Progenitor cell of endocrine pancreas (in vitro differentiated cells): ENCODE measurements at regions not wholly inside any gene's neighbourhood (a gene's known extent, or its start where the extent isn't known, plus 50 kb on each side); places are given as distances from the start of the nearest gene placed in this dataset.

Experiments
- DNase-seq: peaks from one replicate; pipeline ENCODE4 v3.0.0; 2021; ENCODE audit warnings: low spot score; ENCODE audit not compliant: unreplicated experiment
- H3K27ac Mint-ChIP-seq: 2 replicates; pipeline ENCODE4 v1.8.0; 2021; ENCODE audit warnings: mild to moderate bottlenecking, moderate library complexity, mixed read lengths
- H3K27me3 Mint-ChIP-seq: 2 replicates; pipeline ENCODE4 v1.8.0; 2021; ENCODE audit warnings: mixed read lengths
- H3K36me3 Mint-ChIP-seq: 2 replicates; pipeline ENCODE4 v1.8.0; 2022; ENCODE audit warnings: mixed read lengths; ENCODE audit not compliant: insufficient read depth
- H3K4me1 Mint-ChIP-seq: 2 replicates; pipeline ENCODE4 v1.8.0; 2021; ENCODE audit warnings: low read depth, mixed read lengths
- H3K4me3 Mint-ChIP-seq: 2 replicates; pipeline ENCODE4 v1.8.0; 2021; ENCODE audit warnings: low read depth, mild to moderate bottlenecking, moderate library complexity, mixed read lengths
- H3K9me3 Mint-ChIP-seq: 2 replicates; pipeline ENCODE4 v1.8.0; 2021; ENCODE audit warnings: low read depth, mixed read lengths
- TF ChIP-seq, protein P1 (sequence below): fragments of 200-600 bp; sonication (generic); IDR thresholded peaks from one replicate; pipeline ENCODE4 v1.5.0; 2021; ENCODE audit warnings: antibody characterized with exemption, mild to moderate bottlenecking; ENCODE audit not compliant: unreplicated experiment

GRCh38 chrX:7270933-7271332 lies 123.0 kb upstream of the PUDP start:
- no peak overlapping the region for H3K27ac Mint-ChIP-seq
- TF ChIP-seq, protein P1, sequence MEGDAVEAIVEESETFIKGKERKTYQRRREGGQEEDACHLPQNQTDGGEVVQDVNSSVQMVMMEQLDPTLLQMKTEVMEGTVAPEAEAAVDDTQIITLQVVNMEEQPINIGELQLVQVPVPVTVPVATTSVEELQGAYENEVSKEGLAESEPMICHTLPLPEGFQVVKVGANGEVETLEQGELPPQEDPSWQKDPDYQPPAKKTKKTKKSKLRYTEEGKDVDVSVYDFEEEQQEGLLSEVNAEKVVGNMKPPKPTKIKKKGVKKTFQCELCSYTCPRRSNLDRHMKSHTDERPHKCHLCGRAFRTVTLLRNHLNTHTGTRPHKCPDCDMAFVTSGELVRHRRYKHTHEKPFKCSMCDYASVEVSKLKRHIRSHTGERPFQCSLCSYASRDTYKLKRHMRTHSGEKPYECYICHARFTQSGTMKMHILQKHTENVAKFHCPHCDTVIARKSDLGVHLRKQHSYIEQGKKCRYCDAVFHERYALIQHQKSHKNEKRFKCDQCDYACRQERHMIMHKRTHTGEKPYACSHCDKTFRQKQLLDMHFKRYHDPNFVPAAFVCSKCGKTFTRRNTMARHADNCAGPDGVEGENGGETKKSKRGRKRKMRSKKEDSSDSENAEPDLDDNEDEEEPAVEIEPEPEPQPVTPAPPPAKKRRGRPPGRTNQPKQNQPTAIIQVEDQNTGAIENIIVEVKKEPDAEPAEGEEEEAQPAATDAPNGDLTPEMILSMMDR, result no peak
- H3K4me3 Mint-ChIP-seq, result no peak overlapping the region

DNA sequence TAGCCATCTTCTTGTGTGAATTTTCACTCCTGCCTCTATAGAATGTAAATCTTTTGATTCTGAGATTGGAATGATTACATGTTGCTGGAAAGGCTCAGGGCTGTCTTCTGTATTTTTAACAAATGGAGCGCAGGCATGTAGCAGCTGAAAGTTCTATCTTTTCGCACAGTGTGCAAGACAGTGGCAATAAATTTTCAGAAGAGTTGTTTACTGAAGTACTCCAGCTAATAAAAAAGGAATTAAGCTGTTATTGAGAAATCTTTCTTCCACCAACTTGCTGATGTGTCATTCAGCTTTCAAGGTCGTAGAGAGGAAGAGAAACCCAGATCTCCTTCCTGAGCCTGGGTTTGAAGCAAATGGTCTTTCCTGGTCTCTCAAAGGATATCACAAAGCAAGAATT lies 122.0 kb upstream of the PUDP start:
- H3K9me3 Mint-ChIP-seq, result no peaks in the 10 kb centered on the region
- H3K36me3 Mint-ChIP-seq, result no peaks in the 10 kb centered on the region
- peaks cover 5% of the 10 kb centered on the region for H3K4me1 Mint-ChIP-seq
- H3K27ac Mint-ChIP-seq, result no peak overlapping the region
- TF ChIP-seq, protein P1, result no peak
- no peaks in the 10 kb centered on the region for H3K27me3 Mint-ChIP-seq
- DNase-seq, result no peak
- H3K4me3 Mint-ChIP-seq, result no peak overlapping the region

More at GRCh38 chrX:7270933-7271332, 123.0 kb upstream of the PUDP start:
- Mint-ChIP-seq H3K9me3 (no peaks in the 10 kb centered on the region), H3K4me1 (peaks cover 5% of the 10 kb centered on the region), H3K36me3 (no peaks in the 10 kb centered on the region), H3K27me3 (no peaks in the 10 kb centered on the region)
- DNase-seq, result no peak

DNA sequence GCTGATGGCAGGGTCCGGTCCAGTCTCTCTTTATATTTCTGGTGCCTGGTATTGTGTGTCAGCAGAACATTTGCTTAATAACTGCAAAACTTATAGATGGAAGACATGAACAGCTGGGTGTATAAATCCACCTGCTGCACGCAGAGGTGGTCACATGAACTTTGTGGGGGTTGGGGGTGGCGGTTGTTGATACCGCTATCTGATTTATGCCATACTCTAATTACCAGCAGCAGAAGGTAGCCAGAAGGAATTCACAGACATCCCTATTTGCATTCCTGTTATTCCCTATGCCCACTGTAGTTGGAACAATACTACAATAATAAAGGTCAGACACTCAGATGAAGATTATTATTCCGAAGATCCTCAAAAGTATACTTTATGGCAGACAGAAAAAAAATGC lies 121.6 kb upstream of the PUDP start:
- Mint-ChIP-seq H3K27ac (no peak overlapping the region), H3K9me3 (no peaks in the 10 kb centered on the region), H3K27me3 (no peaks in the 10 kb centered on the region), H3K4me1 (peaks cover 5% of the 10 kb centered on the region), H3K4me3 (no peak overlapping the region), H3K36me3 (no peaks in the 10 kb centered on the region)
- TF ChIP-seq, protein P1, result no peak
- no peak for DNase-seq

- Mint-ChIP-seq H3K9me3 (no peaks in the 10 kb centered on the region), H3K4me3 (no peak overlapping the region), H3K27ac (no peak overlapping the region), H3K4me1 (peaks cover 15% of the 10 kb centered on the region), H3K27me3 (no peaks in the 10 kb centered on the region), H3K36me3 (peaks cover 3% of the 10 kb centered on the region)
- no peak for DNase-seq
- TF ChIP-seq, protein P1, result no peak
Observed at GRCh38 chrX:7266288-7266687, 118.3 kb upstream of the PUDP start.

GRCh38 chrX:7264399-7264798 lies 116.4 kb upstream of the PUDP start:
- Mint-ChIP-seq H3K27ac (no peak overlapping the region), H3K9me3 (no peaks in the 10 kb centered on the region), H3K27me3 (no peaks in the 10 kb centered on the region), H3K36me3 (peaks cover 8% of the 10 kb centered on the region), H3K4me1 (peaks cover 10% of the 10 kb centered on the region), H3K4me3 (no peak overlapping the region)
- no peak for DNase-seq
- TF ChIP-seq, protein P1, result no peak
